HK-2 (cell line): ENCODE measurements at regions not wholly inside any gene's neighbourhood (a gene's known extent, or its start where the extent isn't known, plus 50 kb on each side); places are given as distances from the start of the nearest gene placed in this dataset.
"Not testable (repeated sequence)": the region's sequence is repeated elsewhere in the genome, so short reads cannot be mapped to it uniquely, and the experiment has no call there.

Experiments used
- DNase-seq: peaks from one replicate; pipeline ENCODE4 v3.0.0-alpha.2; 2018; ENCODE audit not compliant: unreplicated experiment

DNA sequence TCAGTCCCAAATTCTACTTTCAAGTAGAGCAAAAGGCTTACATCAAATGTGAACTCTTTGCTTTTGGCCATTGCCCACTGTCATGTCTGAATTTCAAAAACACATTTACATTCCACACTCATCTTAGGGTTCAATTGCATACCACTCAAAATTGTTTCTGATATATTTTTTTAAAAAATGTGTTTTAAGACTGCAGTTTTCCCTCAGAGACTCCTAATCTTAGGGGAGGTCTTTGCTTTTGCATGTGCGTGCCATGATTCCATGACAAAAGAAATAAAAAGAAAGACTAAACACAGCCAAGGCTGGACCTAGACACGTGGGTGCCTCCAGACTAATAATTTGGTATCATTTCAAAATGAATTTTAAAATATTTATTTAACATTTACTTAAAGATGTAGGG, 396.8 kb upstream of the RASGRP1 start:
- DNase-seq = no peak

DNA sequence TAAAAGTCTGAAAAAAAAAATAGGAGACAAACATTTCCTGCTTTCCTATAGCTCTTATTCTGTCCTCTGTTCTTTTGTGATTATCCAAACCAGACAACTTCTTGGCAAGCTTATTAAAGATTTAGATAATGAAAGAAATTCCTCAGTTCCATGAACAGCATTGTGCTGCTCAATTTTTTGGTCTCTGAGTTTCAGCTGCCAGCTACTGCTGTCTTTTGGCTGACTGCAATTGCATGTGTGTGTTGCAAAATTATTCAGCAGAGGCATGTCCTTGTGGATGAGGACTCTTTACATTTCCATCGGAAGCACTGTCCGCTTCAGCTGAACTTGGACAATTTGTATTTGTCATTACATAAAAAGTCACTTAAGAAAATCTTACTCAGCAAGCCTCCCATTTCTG, 397.3 kb upstream of the RASGRP1 start:
- DNase-seq = no peak

DNA sequence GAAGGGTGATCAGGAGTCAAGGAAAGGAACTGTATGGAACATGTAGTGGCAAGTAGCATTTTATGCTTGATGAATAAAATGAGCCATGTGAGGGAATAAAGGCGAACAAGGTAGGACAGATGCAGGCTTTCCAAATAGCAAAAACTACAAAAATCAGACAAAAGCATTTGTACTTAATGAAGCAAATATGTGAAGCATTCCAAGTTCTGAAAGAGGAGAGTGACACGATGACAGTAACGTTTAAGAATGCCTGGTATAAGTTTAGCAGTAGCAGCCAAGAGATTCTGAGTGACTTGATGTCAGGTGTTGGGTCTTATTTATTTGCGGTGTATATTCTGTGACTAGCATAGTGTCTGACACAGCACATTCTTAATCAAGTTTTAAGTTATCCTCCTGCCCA, 408.2 kb upstream of the RASGRP1 start:
- DNase-seq = no peak

DNA sequence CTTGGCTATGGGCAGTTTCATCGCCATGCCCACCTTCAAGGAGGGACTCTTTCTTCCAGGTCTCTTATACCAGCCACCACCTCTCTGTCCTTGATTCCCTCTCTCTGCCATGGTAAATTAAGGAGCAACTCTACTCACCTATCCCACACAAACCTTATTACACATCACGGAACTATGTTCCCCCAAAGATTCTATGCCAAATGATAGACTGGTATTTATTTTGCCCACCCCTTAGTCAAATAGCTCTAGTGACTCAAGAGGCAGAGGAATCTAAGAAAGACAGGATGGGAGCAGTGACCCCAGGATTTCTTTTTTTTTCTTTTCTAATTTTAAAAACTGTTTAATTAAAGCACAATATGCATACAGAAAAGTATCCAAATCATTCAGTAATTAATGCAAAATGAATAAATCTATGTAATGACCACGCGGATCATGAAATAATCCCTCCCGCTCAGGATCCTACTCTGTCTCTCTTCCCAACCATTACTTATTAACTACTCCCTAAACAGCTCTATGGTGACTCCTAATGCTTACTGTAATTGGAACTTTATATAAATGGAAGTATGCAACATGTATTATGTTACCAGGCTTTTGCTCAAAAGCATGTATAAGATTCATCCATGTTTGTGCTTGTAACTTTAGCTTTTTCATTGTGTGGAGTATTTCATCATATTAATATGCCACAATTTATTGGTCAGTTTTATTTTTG, 410.8 kb upstream of the RASGRP1 start:
- no peak for DNase-seq

DNA sequence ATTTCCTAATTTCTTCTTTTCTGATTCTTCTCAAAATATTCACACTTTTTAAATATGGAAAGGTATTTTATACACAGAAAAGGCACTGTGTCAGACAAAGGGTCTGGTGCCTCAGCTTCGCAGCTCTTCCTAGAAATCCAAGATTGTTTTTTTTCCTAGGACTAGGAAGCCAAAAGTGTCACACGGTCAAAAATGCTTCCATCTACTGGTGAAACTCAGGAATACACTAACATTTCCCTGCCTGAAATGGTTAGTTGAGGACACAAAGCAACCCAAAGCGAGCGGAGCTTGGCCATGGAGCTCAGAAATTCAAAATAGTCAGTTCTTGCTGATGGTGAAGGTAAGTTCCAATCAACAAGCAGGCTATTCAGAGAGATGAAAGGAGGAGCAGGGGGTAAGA, 426.5 kb upstream of the RASGRP1 start:
- peak; percentile 25 for DNase-seq

DNA sequence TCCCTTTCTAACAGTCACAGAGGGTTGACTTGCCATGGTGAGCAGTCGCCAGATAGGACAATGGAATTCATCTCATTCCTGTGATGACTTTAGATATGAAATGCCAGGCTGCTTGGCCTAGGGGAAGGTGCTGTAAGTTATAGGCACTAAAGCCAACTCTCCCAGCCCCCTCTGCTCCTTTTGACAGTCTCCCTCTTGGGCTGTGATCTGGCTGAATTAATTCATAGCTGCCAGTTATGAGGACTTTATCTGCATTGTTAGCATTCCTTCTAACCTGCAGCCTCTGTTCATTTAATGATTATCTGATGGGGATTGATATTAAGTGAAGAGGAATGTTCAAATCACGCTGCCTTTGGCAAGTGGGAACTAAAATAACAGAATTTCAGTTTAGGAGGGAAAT, 427.1 kb upstream of the RASGRP1 start:
- DNase-seq = peak; percentile 57

DNA sequence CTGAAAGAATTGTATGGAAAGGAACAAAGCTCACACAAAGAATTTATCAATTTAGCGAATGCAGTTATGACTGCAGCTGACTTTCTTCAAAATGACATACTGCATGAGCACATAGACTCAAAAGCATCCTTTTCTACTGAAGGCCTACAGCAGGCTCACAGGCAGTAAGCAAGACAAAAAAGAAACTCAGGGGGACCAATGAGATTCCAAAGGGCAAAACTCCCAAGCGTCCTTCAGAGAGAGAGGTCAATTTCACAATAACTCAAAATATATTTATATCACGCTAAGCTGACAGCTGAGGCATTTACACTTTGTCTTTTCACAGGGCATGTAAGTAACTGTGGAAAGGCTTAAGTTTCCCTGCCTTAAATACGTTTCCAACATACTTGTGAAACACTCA, 427.9 kb upstream of the RASGRP1 start:
- no peak for DNase-seq

DNA sequence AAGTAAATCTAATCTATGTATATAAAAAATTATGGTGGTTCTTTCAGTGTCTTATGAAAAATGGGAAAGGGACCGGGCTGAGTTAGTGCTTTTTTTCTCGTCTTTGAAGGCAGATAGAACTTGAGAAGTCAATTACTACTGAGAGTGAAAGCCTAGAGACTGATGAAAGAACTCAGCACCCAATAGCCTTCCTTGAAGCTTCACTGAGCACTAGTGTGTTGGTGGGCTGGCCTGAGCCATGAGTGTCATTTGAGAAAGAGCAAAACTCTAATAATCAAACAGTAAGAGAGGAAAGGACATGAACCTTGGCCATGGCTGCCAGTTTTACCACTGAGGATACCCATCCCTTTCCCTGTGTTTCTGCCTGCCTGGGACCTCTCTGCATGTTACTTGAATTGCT, 428.3 kb upstream of the RASGRP1 start:
- no peak for DNase-seq

DNA sequence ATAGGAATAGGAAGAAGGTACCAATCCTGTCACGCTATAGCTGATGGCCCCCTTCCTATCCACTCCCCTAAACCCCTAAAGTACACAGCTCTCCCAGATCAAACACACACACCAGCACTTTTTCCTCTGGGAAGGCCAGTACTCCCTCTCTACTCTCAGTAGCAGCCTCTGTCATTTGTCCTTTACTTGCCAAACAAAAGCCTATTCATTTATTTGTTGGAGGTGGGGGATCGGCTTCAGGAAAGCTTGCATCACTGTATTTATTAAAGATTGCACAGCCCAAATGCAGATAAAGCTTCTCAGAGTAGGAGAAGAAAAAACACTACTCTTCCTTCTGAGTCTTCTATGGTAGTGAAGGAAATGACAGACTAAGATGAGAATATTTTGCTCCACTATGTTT, 429.7 kb upstream of the RASGRP1 start:
- no peak for DNase-seq

DNA sequence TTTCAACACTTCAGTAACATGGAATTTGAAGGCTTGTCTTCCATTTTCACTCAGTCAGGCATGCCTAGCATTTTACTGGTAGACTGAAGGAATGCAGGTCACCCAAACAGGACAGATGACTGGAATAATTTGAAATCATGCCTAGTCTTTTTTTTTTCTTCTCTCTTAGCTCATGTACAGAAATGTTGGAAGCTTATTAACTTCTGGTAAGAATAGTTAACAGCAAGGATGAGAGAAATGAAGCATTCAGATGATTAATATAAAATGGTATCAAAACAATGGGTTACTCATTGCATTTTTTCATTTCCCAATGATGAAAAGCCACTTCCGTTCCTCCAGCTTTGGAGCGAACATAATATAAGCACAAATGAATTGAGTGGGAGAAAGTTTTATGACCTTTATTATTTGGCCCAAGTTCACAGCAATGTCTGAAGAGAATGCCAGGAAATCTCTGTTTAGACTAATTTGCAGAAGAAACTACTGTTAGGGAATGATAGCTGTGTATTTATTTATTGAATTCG, 431.6 kb upstream of the RASGRP1 start:
- DNase-seq = no peak

DNA sequence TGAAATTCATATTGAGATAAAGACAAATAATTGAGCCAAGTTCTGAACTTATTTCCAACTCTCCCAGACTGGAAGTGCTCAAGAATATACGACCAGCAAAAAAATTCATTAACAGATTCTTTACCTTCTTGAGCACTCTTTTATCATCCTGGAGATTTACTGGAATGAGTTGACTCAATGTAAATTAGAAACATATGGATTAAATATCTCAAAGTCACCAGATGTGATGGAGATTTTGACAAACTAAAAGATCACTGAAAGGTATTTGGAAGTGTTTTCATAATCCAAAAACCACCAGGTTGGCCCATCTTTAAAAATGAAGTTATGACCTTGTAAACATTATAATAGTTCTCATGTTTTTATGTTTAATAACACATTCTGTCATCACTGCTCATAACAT, 433.2 kb upstream of the RASGRP1 start:
- no peak for DNase-seq

DNA sequence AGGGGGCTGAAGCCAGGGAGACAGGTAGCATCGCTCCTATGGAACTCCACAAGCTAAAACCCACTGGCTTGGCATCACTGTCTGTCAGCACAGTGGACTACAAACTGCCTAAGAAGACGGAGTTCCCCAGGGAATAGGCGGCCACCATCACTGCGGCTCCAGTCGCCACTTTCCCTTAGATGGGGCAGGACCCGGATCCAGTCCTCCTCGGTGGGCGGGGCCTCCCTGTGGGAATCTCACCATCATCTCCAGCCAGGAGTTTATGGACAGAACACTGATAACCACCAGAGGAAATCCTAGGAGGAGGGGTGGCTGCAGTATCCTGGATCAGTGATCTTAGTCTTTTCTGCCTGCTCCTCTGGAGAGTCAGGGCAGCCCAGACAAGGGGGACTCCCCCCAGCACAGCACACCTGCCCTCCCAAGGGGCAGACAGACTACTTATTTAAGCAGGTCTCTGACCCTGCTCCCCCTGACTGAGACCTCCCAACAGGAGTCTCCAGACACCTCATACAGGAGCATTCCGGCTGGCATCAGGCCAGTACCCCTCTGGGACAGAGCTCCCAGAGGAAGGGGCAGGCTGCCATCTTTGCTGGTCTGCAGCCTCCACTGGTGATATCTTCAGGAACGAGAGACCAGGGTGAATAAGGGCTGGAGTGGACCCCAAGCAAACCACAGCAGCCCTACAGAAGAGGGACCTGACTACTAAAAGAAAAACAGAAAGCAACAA, 435.6 kb upstream of the RASGRP1 start:
- no peak for DNase-seq

DNA sequence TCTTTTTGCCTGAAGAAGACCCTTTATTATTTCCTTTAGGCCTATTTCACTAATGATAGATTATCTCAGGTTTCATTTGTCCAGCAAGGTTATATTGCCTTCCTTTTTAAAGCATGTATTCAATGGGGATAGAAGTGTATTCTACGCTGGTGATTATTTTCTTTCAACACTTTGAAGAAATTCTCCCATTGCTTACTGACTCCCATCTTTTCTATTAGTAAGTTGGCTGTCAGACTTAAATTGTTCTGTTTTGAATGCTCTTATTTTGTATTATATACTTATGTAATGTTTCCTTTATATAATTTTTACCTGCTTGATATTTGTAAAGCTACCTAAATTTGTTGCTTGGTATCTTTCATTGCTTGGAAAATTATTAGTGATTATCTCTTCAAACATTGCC, 445.1 kb upstream of the RASGRP1 start:
- DNase-seq = no peak

DNA sequence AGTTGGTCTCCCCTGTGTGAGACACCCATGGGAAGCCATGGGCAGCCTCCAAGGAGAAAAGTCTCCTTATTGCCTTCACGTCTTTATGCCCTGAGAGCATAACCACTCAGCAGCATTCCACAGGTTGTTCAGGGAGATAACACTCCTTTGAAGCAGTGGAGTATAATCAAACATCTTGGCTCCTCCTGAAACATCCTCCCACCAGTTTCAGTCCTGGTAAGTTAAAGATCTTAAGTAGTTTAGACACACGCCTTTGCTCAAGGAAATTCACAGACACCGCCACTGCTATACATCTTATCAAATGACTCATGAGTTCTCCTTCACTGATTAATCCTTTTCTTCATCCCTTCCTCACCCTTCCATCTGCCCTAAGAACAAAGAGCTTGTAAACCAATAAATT, 446.5 kb upstream of the RASGRP1 start:
- DNase-seq = not testable (repeated sequence)

DNA sequence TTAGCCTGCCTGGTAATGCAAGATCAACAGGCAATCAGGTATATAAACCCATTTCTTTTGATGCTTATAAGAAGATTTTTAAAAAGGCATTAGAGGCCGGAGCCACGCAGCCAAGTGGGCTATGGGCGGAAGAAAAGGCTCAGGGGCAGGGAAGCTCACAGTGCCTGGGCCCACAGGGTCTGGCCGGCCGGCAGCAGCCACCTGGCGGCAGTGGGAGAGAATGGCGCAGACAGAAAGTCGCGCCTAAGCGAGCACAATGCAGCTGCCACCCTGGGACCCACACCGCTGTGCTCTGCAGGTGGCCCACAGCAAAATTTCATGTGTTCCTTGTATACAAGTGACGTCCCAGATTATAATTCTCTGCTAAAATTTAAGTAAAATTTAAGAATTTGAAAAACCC, 448.6 kb upstream of the RASGRP1 start:
- DNase-seq = no peak

DNA sequence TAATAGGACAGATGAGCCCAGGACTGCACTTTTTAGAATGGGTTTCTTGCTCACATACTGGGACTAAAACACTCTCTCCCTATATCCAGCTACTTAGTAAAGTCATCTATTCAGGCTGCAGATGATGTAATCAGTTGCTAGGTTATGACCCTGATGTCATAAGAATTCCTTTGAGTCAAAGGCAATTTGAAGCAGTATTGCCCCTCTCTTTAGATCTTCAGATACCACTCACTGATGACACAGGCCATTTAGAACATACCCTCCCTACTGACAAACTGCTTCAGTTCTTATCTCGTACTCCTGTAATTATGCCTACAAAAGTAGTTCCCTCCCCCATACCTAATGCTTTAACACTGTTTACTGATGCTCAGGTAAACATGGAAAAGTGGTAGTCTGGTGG, 450.1 kb upstream of the RASGRP1 start:
- DNase-seq = no peak

DNA sequence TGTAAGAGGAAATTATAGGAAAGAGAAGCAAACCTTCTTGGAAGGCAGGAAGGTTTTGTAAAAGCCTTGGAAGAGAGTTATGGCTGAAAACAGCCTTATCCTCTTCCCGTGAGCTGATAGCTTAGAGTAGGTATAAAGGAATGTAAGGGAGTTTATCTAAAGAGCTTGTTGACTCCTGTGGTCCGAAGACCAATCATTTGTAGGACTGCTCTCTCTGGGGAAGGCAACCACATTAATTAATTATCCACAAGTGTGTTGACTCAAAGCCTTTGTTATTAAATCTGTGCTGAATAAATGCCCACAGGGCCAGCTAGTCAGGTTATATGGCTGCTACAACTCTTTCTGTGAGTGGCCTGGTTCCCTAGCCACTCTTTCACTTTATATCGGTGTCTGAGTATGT, 452.1 kb upstream of the RASGRP1 start:
- no peak for DNase-seq

DNA sequence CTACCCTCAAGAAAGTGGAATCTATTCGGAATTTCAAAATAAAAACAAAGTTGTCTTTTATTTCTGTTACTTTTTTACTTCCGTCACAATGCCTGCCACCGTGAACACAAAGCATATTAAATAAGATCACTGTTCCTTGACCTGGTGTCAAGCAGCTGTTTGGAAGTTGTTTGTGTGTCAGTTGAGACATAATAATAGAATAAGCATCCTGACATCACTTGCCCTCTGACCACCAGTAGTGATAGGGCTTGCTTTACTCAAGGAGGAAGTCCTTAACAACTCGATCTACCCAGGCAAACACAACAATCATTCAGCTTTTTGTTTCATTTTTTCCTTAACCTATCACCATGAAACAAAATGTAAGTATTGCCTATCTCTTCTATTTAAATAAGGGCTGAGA, 454.4 kb upstream of the RASGRP1 start:
- DNase-seq = no peak

DNA sequence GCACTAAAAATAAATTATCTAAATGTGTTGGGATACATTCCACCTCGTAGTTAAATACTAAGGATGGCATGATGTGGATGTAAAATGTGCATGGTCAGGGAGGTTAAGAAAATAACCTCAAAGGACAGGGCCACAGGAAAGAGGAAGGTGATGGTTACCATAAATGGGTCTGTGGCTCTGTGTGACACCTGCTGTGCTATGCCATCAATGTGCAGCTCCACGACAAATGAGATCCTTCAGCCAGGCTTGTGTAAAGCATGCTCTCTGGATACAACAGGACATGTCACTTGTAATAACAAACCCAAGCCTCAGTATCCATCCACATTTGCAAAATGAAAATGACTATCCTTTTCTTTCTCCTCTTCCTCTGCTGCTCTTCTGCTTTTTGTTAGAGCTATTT, 456.7 kb upstream of the RASGRP1 start:
- DNase-seq = no peak

DNA sequence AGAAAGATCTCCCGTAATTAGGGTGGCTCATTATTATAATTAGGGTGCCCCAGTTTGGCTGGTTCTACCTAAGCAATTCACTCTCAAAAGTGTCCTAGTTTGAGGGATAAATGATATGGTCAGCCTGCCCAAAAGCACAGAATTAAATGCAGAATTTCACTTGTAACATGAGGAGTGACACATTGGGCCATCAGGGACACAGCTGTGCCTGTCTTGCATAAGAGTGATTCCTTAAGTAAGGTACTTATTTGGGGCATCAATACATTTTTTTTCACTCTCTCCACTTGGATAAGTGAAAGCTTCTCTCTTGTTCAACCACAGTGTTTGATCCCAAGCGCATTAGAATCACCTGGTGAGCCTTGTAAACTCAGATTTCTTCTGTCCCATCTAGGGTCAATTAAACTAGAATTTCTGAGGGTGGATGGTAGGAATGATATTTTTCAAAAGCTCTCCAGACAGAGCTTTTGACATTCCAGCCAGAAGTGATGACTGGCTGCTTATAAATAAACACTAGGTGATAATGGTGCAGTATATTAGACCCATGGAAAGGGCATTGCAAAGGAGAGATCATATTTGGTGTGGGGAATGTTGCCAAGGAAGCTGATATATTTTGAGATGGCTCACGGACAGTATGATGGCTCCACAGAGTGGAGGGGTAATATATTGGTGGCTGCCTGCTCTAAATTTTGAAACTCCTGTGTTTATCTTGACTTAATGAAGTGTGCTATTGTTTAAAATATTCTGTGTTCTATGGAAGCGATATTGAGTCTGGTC, 458.1 kb upstream of the RASGRP1 start:
- no peak for DNase-seq

DNA sequence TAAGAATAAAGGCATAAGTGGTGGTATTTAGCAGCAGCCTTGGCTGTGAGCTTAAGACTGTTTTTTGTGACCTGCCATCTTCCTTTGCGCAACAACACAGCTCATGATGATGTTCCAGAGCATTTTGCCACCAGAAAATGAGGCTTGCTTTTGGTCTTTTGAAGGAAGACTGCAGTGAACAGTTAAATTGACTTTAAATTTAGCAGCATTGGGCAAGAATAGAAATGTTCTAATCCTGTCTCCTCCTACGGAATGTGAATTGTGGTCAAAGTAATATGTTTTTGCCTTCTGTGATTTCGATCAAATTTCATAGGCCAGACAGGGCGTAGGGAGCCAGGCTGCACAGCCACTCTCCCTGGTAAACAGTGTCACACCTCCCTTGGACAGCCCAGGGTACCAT, 460.7 kb upstream of the RASGRP1 start:
- DNase-seq = no peak

DNA sequence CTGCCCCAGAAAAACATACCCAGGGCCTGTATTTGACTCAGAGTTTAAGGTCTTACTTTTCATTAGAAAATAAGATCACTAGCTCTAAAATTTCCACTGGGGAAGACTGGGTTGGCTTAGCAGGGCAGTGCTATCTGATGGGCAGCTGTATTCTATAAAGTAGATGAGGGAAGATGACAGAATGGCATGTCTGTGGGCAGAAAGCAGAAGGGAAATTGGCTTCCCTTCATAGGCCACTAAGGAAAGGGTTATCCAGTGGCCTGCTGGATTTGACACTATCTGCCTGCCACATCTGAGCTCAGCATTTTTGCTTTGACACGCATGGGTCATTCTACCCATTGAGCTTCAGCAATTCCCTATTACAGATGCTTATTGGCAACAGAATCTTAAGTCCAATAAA, 461.3 kb upstream of the RASGRP1 start:
- DNase-seq = no peak

DNA sequence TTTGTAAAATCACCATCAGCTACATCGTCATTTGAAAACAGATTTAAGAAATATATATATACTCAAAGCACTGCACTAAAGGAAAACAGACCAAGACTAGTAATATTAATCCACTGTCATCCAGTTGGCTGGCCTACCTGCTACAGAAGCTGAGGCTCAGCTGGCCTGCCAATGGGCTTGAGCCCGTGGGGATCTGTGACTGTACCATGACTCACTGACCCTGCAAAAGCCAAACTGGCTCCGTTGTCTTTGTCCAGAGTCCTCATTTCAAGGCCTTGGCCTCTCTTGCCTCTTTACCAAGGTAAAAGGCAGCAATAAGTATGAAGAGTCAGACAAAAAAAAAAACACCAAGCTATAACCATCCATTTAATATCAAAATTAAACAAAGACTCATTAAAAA, 463.5 kb upstream of the RASGRP1 start:
- DNase-seq = peak; percentile 33
